Endothelial cell of umbilical vein (primary cell): ENCODE measurements at regions not wholly inside any gene's neighbourhood (a gene's known extent, or its start where the extent isn't known, plus 50 kb on each side); places are given as distances from the start of the nearest gene placed in this dataset.

ENCODE experiments used
- BruUV-seq: library from RNA; stranded (reverse); fragments of 400-500 nt; replicated peaks from 2 replicates; lab custom pipeline; 2021; lab: Mats Ljungman, UMichigan
- CTCF ChIA-PET: fragments of 300-600, 350-600 bp; sonication (Branson Sonifier 250); formaldehyde crosslinking; loops from one replicate; lab custom pipeline; 2021; ENCODE audit warnings: antibody characterized with exemption, inconsistent platforms; lab: Charles Lee
- POLR2A ChIA-PET: fragments of 300-600, 350-600 bp; sonication (Branson Sonifier 250); formaldehyde crosslinking; loops from one replicate; lab custom pipeline; 2021; ENCODE audit warnings: antibody characterized with exemption, inconsistent platforms; lab: Charles Lee
- DNase-seq: peaks from one replicate; pipeline ENCODE4 v3.0.0-alpha.2; 2011; ENCODE audit warnings: low read depth, low spot score
- FAIRE-seq: peaks from 2 replicates; lab custom pipeline; 2011; peaks lifted over from hg19 to GRCh38; lab: Jason Lieb, UNC
- H2AFZ ChIP-seq: 2 replicates; pipeline ENCODE4 v1.6.0; 2012; ENCODE audit warnings: low read depth, low read length, control low read depth, inconsistent platforms
- H3K27ac ChIP-seq: 2 replicates; pipeline ENCODE4 v1.5.1; 2011; ENCODE audit warnings: low read depth, mild to moderate bottlenecking, control low read depth, low read length, moderate library complexity; ENCODE audit not compliant: insufficient read depth
- H3K27me3 ChIP-seq, 2 experiments: 2 replicates each; pipeline versions ENCODE4 v1.6.0 to v1.6.1; 2011; ENCODE audit warnings: low read length in 2 of 2, mixed read lengths in 1 of 2; ENCODE audit not compliant: control insufficient read depth in 2 of 2, insufficient read depth in 2 of 2
- H3K36me3 ChIP-seq, 2 experiments: 2 replicates in 1 of 2; 3 replicates in 1 of 2; pipeline ENCODE4 v1.5.1; 2011; ENCODE audit warnings: low read length in 2 of 2, mild to moderate bottlenecking in 1 of 2, moderate library complexity in 1 of 2; ENCODE audit not compliant: control insufficient read depth in 2 of 2, insufficient read depth in 2 of 2; ENCODE audit errors: extremely low read depth in 1 of 2
- H3K4me1 ChIP-seq: 3 replicates; pipeline ENCODE4 v1.5.1; 2011; ENCODE audit warnings: mild to moderate bottlenecking, low read length; ENCODE audit not compliant: control insufficient read depth, insufficient read depth; ENCODE audit errors: extremely low read depth
- H3K4me2 ChIP-seq: 2 replicates; pipeline ENCODE4 v1.6.1; 2011; ENCODE audit warnings: low read length, control low read depth, mixed read lengths; ENCODE audit not compliant: insufficient read depth
- H3K4me3 ChIP-seq, 3 experiments: fragments of 200-600 bp in 1 of 3; sonication (generic), shearing (Covaris generic) in 1 of 3; replicated peaks in 1 of 3; 2 replicates each; pipeline ENCODE4 v1.5.1; 2011 to 2016; ENCODE audit warnings: control low read depth in 3 of 3, low read length in 3 of 3, mild to moderate bottlenecking in 2 of 3, inconsistent platforms in 1 of 3, low read depth in 1 of 3, moderate library complexity in 1 of 3; ENCODE audit not compliant: insufficient read depth in 1 of 3
- H3K79me2 ChIP-seq: 2 replicates; pipeline ENCODE4 v1.6.0; 2012; ENCODE audit warnings: low read length, inconsistent platforms; ENCODE audit not compliant: control insufficient read depth, insufficient read depth
- H3K9ac ChIP-seq: replicated peaks from 2 replicates; pipeline ENCODE3; 2011; ENCODE audit warnings: low read length, control low read depth; ENCODE audit not compliant: insufficient read depth; ENCODE audit errors: extremely low read depth
- H3K9me1 ChIP-seq: replicated peaks from 3 replicates; pipeline ENCODE4 v1.6.0; 2011; ENCODE audit warnings: mild to moderate bottlenecking, low read length; ENCODE audit not compliant: control insufficient read depth, insufficient read depth; ENCODE audit errors: extremely low read depth
- H3K9me3 ChIP-seq: replicated peaks from 2 replicates; pipeline ENCODE4 v1.5.1; 2012; ENCODE audit warnings: low read length, inconsistent platforms; ENCODE audit not compliant: control insufficient read depth, insufficient read depth
- H4K20me1 ChIP-seq: replicated peaks from 2 replicates; pipeline ENCODE3; 2011; ENCODE audit warnings: mild to moderate bottlenecking, low read length; ENCODE audit not compliant: control insufficient read depth, insufficient read depth; ENCODE audit errors: extremely low read depth
- EZH2 ChIP-seq: IDR thresholded peaks from 2 replicates; pipeline ENCODE4 v1.6.1; 2012; ENCODE audit warnings: borderline replicate concordance, low read depth, mild to moderate bottlenecking, moderate library complexity, low read length, inconsistent platforms; ENCODE audit not compliant: severe bottlenecking
- FOS ChIP-seq: IDR thresholded peaks from 2 replicates; pipeline ENCODE4 v1.6.1; 2011; ENCODE audit warnings: mild to moderate bottlenecking, low read length, moderate library complexity, borderline replicate concordance; ENCODE audit not compliant: insufficient read depth
- GATA2 ChIP-seq: IDR thresholded peaks from 2 replicates; pipeline ENCODE4 v1.7.0; 2011; ENCODE audit warnings: low read depth, mild to moderate bottlenecking, moderate library complexity, mixed read lengths, low read length; ENCODE audit not compliant: insufficient read length, insufficient read depth
- JUN ChIP-seq: IDR thresholded peaks from 2 replicates; pipeline ENCODE4 v1.6.1; 2011; ENCODE audit warnings: borderline replicate concordance, low read depth; ENCODE audit not compliant: insufficient read length, insufficient read depth
- MYC ChIP-seq: IDR thresholded peaks from one replicate; pipeline ENCODE4 v1.6.1; 2011; ENCODE audit warnings: mild to moderate bottlenecking, low read depth, low read length
- POLR2A ChIP-seq: IDR thresholded peaks from 2 replicates; pipeline ENCODE4 v1.6.1; 2012; ENCODE audit warnings: low read depth, mild to moderate bottlenecking, control low read depth, low read length
- POLR2AphosphoS5 ChIP-seq: IDR thresholded peaks from 2 replicates; pipeline ENCODE4 v1.6.1; 2012; ENCODE audit warnings: low read depth, mild to moderate bottlenecking, control low read depth, low read length, moderate library complexity; ENCODE audit not compliant: insufficient read depth
- dilution Hi-C: fragments of 300-500 bp; cut with MboI; formaldehyde crosslinking; loops from one replicate; pipeline ENCODE4 v1.15.0; 2019; ENCODE audit warnings: low sequenced_read_pairs; ENCODE audit not compliant: extremely low pct_ligation_motif_present
- intact Hi-C: fragments of 100-400 bp; cut with micrococcal nuclease; formaldehyde crosslinking; loops from one replicate; pipeline ENCODE4 v1.10.0; 2022
- TF ChIP-seq, protein P1 (sequence below): IDR thresholded peaks from 2 replicates; pipeline ENCODE4 v1.6.1; 2011; ENCODE audit not compliant: insufficient read depth, insufficient read length
- TF ChIP-seq, protein P2 (sequence below), 2 donors: IDR thresholded peaks; 1 replicate in 1 of 2; 2 replicates in 1 of 2; pipeline ENCODE4 v1.5.1; 2011; ENCODE audit warnings: low read length in 2 of 2, mild to moderate bottlenecking in 2 of 2, moderate library complexity in 2 of 2, control low read depth in 1 of 2, inconsistent platforms in 1 of 2, low read depth in 1 of 2; ENCODE audit not compliant: insufficient read depth in 1 of 2; ENCODE audit errors: extremely low read depth in 1 of 2

DNA sequence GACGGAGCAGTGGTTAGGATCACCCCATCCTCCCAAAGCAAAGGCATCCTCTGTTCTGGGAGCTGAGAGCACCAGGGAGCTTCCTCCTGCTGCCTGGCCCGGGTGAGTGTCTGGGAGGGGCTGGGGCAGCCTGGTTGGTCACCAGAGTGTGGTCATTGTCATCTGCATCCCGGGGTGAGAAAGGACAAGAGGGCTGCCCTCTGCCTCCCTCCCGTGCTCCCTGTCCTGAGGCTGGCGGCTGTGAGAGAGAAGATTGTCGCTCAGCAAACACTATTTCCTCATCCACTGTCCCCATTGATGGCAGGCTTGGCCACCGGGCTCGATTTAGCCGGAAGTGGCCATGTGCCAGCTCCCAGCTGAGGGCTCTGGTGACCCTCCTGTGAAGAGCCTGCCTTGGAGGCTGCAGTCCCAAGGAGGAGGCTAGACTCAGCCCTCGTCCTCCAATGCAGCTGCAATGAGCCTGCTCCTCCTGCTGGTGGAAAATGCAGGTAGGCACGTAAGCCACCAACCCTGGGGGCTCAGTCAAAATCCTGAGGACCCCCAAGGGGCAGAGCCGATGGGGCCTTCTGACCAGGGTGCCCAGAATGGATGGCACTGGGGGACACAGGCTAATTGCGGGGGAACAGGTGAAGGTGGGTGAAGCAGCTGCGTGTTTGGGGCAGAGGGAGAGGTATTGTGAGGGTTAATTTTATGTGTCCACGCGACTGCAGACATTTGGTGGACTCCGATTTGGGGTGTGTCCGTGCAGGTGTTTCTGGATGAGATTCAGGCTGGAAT is 155.7 kb downstream of the KIF26A start:
- POLR2A ChIA-PET: no interaction called here
- Histone ChIP-seq H2AFZ (no peak overlapping the region), H3K4me2 (no peak overlapping the region), H3K4me1 (peaks cover 2% of the 10 kb centered on the region), H3K9me3 (no peaks in the 10 kb centered on the region), H3K79me2 (no peaks in the 10 kb centered on the region), H3K27me3 (no peaks in the 10 kb centered on the region), H3K4me3 (no peak overlapping the region), H3K9ac (no peak overlapping the region), H3K36me3 (no peaks in the 10 kb centered on the region), H4K20me1 (no peaks in the 10 kb centered on the region), H3K27ac (no peak overlapping the region), H3K9me1 (no peaks in the 10 kb centered on the region)
- CTCF ChIA-PET: interaction anchor here (1.0 to 2.1 kb wide), 2 partner anchors 21 to 156 kb away, joined by 3 to 15 read pairs; no protein-coding TSS in a partner anchor
- intact Hi-C loops (loop anchor here (1.0 kb wide), 1 partner anchor 157 kb away; no protein-coding TSS in a partner anchor), dilution Hi-C loops (no loop called here)
- no TSS peak for BruUV-seq
- no peak for DNase-seq
- TF ChIP-seq, protein P1, sequence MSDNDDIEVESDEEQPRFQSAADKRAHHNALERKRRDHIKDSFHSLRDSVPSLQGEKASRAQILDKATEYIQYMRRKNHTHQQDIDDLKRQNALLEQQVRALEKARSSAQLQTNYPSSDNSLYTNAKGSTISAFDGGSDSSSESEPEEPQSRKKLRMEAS: no peak
- TF ChIP-seq, protein P2, sequence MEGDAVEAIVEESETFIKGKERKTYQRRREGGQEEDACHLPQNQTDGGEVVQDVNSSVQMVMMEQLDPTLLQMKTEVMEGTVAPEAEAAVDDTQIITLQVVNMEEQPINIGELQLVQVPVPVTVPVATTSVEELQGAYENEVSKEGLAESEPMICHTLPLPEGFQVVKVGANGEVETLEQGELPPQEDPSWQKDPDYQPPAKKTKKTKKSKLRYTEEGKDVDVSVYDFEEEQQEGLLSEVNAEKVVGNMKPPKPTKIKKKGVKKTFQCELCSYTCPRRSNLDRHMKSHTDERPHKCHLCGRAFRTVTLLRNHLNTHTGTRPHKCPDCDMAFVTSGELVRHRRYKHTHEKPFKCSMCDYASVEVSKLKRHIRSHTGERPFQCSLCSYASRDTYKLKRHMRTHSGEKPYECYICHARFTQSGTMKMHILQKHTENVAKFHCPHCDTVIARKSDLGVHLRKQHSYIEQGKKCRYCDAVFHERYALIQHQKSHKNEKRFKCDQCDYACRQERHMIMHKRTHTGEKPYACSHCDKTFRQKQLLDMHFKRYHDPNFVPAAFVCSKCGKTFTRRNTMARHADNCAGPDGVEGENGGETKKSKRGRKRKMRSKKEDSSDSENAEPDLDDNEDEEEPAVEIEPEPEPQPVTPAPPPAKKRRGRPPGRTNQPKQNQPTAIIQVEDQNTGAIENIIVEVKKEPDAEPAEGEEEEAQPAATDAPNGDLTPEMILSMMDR (IDR thresholded peaks at IDR 0.05; ENCODE audit: extremely low read depth in 1 of 2, insufficient read depth in 1 of 2, low read depth in 1 of 2, low read length in 2 of 2): peak in 1 of 2 donors; percentile 33
- no peak for FAIRE-seq

DNA sequence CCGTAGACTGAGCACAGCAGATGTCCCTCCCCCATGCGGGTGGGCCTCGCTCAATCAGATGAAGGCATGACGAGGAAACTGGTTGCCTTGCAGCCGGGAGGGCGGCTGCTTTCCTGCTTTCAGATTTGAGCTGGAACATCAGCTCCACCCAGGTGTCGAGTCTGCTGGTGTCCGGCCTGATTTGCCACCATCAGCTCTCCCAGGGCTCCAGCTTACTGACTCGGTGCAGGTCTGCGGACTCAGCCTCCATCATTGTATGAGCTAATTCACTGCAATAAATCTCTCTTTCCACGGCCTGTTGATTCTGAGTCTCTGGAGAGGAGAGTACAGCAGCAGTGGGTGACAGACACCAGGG is 156.2 kb downstream of the KIF26A start:
- Histone ChIP-seq H3K36me3 (no peaks in the 10 kb centered on the region), H3K79me2 (no peaks in the 10 kb centered on the region), H3K27me3 (no peaks in the 10 kb centered on the region), H2AFZ (no peak overlapping the region), H3K4me2 (no peak overlapping the region), H4K20me1 (no peaks in the 10 kb centered on the region), H3K4me3 (no peak overlapping the region), H3K27ac (no peak overlapping the region), H3K4me1 (peaks cover 2% of the 10 kb centered on the region), H3K9ac (no peak overlapping the region), H3K9me3 (no peaks in the 10 kb centered on the region), H3K9me1 (no peaks in the 10 kb centered on the region)
- BruUV-seq: no TSS peak
- TF ChIP-seq POLR2AphosphoS5: no peak
- TF ChIP-seq FOS: no peak
- no peak for TF ChIP-seq JUN
- no peak for TF ChIP-seq EZH2
- TF ChIP-seq GATA2: no peak
- TF ChIP-seq POLR2A: no peak
- TF ChIP-seq MYC: no peak
- TF ChIP-seq, protein P1: no peak
- TF ChIP-seq, protein P2 (IDR thresholded peaks at IDR 0.05; ENCODE audit: extremely low read depth in 1 of 2, insufficient read depth in 1 of 2, low read depth in 1 of 2, low read length in 2 of 2): no peak
- ChIA-PET POLR2A (no interaction called here), CTCF (interaction anchor here (1.0 to 2.1 kb wide), 3 partner anchors 21 to 157 kb away, joined by 3 to 15 read pairs (median 3); no protein-coding TSS in a partner anchor)
- DNase-seq (no peak), FAIRE-seq (no peak)
- intact Hi-C loops: loop anchor here (1.0 kb wide), 1 partner anchor 157 kb away; no protein-coding TSS in a partner anchor
- dilution Hi-C loops: no loop called here
